ENCODE measurements at regions not wholly inside any gene's neighbourhood (a gene's known extent, or its start where the extent isn't known, plus 50 kb on each side); places are given as distances from the start of the nearest gene placed in this dataset.

- TF ChIP-seq CTCF (IDR thresholded peaks at IDR 0.05): no peak
- no peak for TF ChIP-seq EZH2 (IDR thresholded peaks at IDR 0.05)
Measured at GRCh38 chrX:125826774-125827451, 339.2 kb downstream of the DCAF12L2 start.

All from neural progenitor cell (in vitro differentiated cells).